PC-9 (cell line): ENCODE measurements at regions not wholly inside any gene's neighbourhood (a gene's known extent, or its start where the extent isn't known, plus 50 kb on each side); places are given as distances from the start of the nearest gene placed in this dataset.

Experiments used
- EZH2 ChIP-seq: fragments of 200-600 bp; sonication (generic); IDR thresholded peaks from 2 replicates; pipeline ENCODE4 v1.8.0; 2017; ENCODE audit warnings: antibody characterized with exemption, low read depth
- TF ChIP-seq, protein P1 (sequence below): fragments of 200-600 bp; sonication (generic); conservative IDR thresholded peaks from 2 replicates; pipeline ENCODE4 v1.6.1; 2017; ENCODE audit warnings: mixed run types, antibody characterized with exemption, mild to moderate bottlenecking, moderate library complexity

DNA sequence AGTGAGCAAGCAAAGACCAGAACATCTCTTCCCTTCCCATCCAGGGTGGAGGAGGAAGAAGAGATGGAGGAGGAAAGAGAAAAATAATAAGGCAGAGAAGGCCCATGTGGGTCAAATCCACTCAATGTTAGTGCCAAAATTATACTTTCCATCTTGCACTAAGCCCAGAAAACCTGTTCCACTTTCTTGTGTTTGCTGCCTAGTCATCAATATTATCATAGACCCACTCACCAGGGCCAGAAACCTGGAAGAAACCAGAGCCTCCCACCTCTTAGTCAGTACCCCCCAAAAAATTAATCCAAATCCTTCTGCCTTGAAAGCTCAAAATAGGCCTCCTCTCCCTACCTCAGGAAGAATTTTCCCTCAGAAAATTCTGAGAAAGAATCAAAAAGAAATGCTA lies 171.1 kb downstream of the SOD2 start:
- TF ChIP-seq, protein P1, sequence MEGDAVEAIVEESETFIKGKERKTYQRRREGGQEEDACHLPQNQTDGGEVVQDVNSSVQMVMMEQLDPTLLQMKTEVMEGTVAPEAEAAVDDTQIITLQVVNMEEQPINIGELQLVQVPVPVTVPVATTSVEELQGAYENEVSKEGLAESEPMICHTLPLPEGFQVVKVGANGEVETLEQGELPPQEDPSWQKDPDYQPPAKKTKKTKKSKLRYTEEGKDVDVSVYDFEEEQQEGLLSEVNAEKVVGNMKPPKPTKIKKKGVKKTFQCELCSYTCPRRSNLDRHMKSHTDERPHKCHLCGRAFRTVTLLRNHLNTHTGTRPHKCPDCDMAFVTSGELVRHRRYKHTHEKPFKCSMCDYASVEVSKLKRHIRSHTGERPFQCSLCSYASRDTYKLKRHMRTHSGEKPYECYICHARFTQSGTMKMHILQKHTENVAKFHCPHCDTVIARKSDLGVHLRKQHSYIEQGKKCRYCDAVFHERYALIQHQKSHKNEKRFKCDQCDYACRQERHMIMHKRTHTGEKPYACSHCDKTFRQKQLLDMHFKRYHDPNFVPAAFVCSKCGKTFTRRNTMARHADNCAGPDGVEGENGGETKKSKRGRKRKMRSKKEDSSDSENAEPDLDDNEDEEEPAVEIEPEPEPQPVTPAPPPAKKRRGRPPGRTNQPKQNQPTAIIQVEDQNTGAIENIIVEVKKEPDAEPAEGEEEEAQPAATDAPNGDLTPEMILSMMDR: no peak
- no peak for TF ChIP-seq EZH2
